Ishikawa (cell line): ENCODE measurements at regions not wholly inside any gene's neighbourhood (a gene's known extent, or its start where the extent isn't known, plus 50 kb on each side); places are given as distances from the start of the nearest gene placed in this dataset.

Experiments used
- CREB1 ChIP-seq: IDR thresholded peaks from 2 replicates; pipeline ENCODE4 v1.6.1; 2012; ENCODE audit warnings: low read depth
- EP300 ChIP-seq: IDR thresholded peaks from 2 replicates; pipeline ENCODE4 v1.6.1; 2012; ENCODE audit warnings: borderline replicate concordance
- FOXM1 ChIP-seq: IDR thresholded peaks from 2 replicates; pipeline ENCODE4 v1.6.1; 2012; ENCODE audit warnings: low read depth, borderline replicate concordance
- NFIC ChIP-seq: IDR thresholded peaks from 2 replicates; pipeline ENCODE4 v1.6.1; 2012
- RAD21 ChIP-seq: IDR thresholded peaks from 2 replicates; pipeline ENCODE4 v1.6.1; 2012; ENCODE audit warnings: low read depth
- TAF1 ChIP-seq: IDR thresholded peaks from 2 replicates; pipeline ENCODE4 v1.6.1; 2012; ENCODE audit warnings: low read depth, mild to moderate bottlenecking
- YY1 ChIP-seq: IDR thresholded peaks from 2 replicates; pipeline ENCODE4 v1.6.1; 2012; ENCODE audit warnings: low read depth

DNA sequence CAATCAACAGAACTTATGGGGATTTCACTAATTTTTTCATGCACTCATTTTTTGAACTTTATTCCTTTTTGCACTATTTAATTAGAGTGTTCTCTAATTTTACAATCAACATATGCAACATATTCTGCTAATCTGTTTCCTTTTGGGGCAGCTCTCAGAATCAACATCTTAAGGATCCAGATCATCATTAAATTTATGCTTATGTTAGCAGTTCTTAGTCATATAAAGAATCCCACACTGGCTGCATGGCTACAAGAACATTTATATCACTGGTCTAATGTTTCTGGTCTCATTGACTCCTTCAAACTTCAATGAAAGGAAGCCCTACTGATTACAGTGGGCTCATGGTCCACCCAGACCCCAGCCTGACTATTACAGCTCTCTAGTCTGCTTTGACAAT lies 245.2 kb downstream of the RBM26 start:
- TF ChIP-seq EP300 (no peak), RAD21 (no peak), TAF1 (no peak), NFIC (no peak), CREB1 (no peak), YY1 (no peak), FOXM1 (no peak)
